ENCODE measurements at regions not wholly inside any gene's neighbourhood (a gene's known extent, or its start where the extent isn't known, plus 50 kb on each side); places are given as distances from the start of the nearest gene placed in this dataset.
A peak's percentile ranks its signal among the peaks of the same experiment; 100 is the strongest.

- TF ChIP-seq, protein P1, sequence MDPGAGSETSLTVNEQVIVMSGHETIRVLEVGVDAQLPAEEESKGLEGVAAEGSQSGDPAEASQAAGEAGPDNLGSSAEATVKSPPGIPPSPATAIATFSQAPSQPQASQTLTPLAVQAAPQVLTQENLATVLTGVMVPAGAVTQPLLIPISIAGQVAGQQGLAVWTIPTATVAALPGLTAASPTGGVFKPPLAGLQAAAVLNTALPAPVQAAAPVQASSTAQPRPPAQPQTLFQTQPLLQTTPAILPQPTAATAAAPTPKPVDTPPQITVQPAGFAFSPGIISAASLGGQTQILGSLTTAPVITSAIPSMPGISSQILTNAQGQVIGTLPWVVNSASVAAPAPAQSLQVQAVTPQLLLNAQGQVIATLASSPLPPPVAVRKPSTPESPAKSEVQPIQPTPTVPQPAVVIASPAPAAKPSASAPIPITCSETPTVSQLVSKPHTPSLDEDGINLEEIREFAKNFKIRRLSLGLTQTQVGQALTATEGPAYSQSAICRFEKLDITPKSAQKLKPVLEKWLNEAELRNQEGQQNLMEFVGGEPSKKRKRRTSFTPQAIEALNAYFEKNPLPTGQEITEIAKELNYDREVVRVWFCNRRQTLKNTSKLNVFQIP (CRISPR knock-in tag; IDR thresholded peaks at IDR 0.05; ENCODE audit: borderline replicate concordance, low read depth), result no peak
- no peak for TF ChIP-seq ZNF565 (CRISPR knock-in tag; conservative IDR thresholded peaks at IDR 0.05; ENCODE audit: low read depth)
- no peak for TF ChIP-seq CSRNP3 (CRISPR knock-in tag; IDR thresholded peaks at IDR 0.05)
- no peak for TF ChIP-seq TCF4 (CRISPR knock-in tag; IDR thresholded peaks at IDR 0.05; ENCODE audit: borderline replicate concordance)
- no peak for TF ChIP-seq BACH2 (CRISPR knock-in tag; IDR thresholded peaks at IDR 0.05; ENCODE audit: borderline replicate concordance)
- TF ChIP-seq PPARA (CRISPR knock-in tag; IDR thresholded peaks at IDR 0.05; ENCODE audit: borderline replicate concordance), result no peak
- TF ChIP-seq CSDC2 (CRISPR knock-in tag; IDR thresholded peaks at IDR 0.05), result no peak
These were observed 234.7 kb upstream of the SULF2 start for GRCh38 chr20:48019940-48020339.

GRCh38 chr20:48019496-48019895, 234.2 kb upstream of the SULF2 start:
- no peak for ATAC-seq
- TF ChIP-seq, protein P2, sequence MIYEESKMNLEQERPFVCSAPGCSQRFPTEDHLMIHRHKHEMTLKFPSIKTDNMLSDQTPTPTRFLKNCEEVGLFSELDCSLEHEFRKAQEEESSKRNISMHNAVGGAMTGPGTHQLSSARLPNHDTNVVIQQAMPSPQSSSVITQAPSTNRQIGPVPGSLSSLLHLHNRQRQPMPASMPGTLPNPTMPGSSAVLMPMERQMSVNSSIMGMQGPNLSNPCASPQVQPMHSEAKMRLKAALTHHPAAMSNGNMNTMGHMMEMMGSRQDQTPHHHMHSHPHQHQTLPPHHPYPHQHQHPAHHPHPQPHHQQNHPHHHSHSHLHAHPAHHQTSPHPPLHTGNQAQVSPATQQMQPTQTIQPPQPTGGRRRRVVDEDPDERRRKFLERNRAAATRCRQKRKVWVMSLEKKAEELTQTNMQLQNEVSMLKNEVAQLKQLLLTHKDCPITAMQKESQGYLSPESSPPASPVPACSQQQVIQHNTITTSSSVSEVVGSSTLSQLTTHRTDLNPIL (CRISPR knock-in tag; IDR thresholded peaks at IDR 0.05; ENCODE audit: low read depth), result no peak
- no peak for TF ChIP-seq ARNTL (CRISPR knock-in tag; IDR thresholded peaks at IDR 0.05; ENCODE audit: borderline replicate concordance, low read depth)
- no peak for TF ChIP-seq PATZ1 (CRISPR knock-in tag; IDR thresholded peaks at IDR 0.05; ENCODE audit: borderline replicate concordance)
- TF ChIP-seq TOX (CRISPR knock-in tag; IDR thresholded peaks at IDR 0.05; ENCODE audit: borderline replicate concordance), result no peak
- TF ChIP-seq ZNF565 (CRISPR knock-in tag; conservative IDR thresholded peaks at IDR 0.05; ENCODE audit: low read depth), result no peak
- TF ChIP-seq PPARA (CRISPR knock-in tag; IDR thresholded peaks at IDR 0.05; ENCODE audit: borderline replicate concordance), result no peak
- TF ChIP-seq TSHZ2 (CRISPR knock-in tag; IDR thresholded peaks at IDR 0.05), result no peak
- no peak for TF ChIP-seq TCF4 (CRISPR knock-in tag; IDR thresholded peaks at IDR 0.05; ENCODE audit: borderline replicate concordance)
- TF ChIP-seq ZFP30 (CRISPR knock-in tag; IDR thresholded peaks at IDR 0.05), result no peak
- no peak for TF ChIP-seq ZC3H10 (CRISPR knock-in tag; IDR thresholded peaks at IDR 0.05)
- TF ChIP-seq, protein P1 (CRISPR knock-in tag; IDR thresholded peaks at IDR 0.05; ENCODE audit: borderline replicate concordance, low read depth), result no peak
- no peak for TF ChIP-seq ISL1 (CRISPR knock-in tag; IDR thresholded peaks at IDR 0.05)
- no peak for TF ChIP-seq ZNF8 (CRISPR knock-in tag; IDR thresholded peaks at IDR 0.05)
- no peak for TF ChIP-seq ESRRG (CRISPR knock-in tag; IDR thresholded peaks at IDR 0.05)
- TF ChIP-seq ZFP3 (CRISPR knock-in tag; IDR thresholded peaks at IDR 0.05), result no peak
- no peak for TF ChIP-seq GLIS3 (CRISPR knock-in tag; IDR thresholded peaks at IDR 0.05)
- no peak for TF ChIP-seq ZNF70 (CRISPR knock-in tag; IDR thresholded peaks at IDR 0.05)
- no peak for TF ChIP-seq BACH2 (CRISPR knock-in tag; IDR thresholded peaks at IDR 0.05; ENCODE audit: borderline replicate concordance)

More at GRCh38 chr20:48019940-48020339, 234.7 kb upstream of the SULF2 start:
- ATAC-seq, result no peak

GRCh38 chr20:48018851-48019250, 233.6 kb upstream of the SULF2 start:
- peak; percentile 66 for ATAC-seq

Data from SK-N-SH treated with all-trans-retinoic acid at 6 μM for 48 hours (cell line).